HG03521 (cell line): ENCODE measurements at regions not wholly inside any gene's neighbourhood (a gene's known extent, or its start where the extent isn't known, plus 50 kb on each side); places are given as distances from the start of the nearest gene placed in this dataset.

ENCODE experiments used
- ATAC-seq: cut with Tn5 transposase; IDR thresholded peaks from one replicate; pipeline ENCODE4 v1.9.1; 2021; ENCODE audit warnings: mild to moderate bottlenecking, moderate library complexity; ENCODE audit not compliant: unreplicated experiment

- ATAC-seq, result no peak
These were observed 678.4 kb upstream of the ADAMTS5 start for GRCh38 chr21:27645285-27645684.

- no peak for ATAC-seq
These were observed 676.4 kb upstream of the ADAMTS5 start for GRCh38 chr21:27643326-27643725.

- no peak for ATAC-seq
These were observed 672.4 kb upstream of the ADAMTS5 start for GRCh38 chr21:27639286-27639685.

- ATAC-seq, result no peak
These were observed 669.8 kb upstream of the ADAMTS5 start for GRCh38 chr21:27636656-27637055.

- no peak for ATAC-seq
These were observed 666.7 kb upstream of the ADAMTS5 start for GRCh38 chr21:27633631-27634030.

GRCh38 chr21:27631471-27631870, 664.6 kb upstream of the ADAMTS5 start:
- ATAC-seq, result no peak

- no peak for ATAC-seq
These were observed 655.7 kb upstream of the ADAMTS5 start for GRCh38 chr21:27622631-27623030.

GRCh38 chr21:27614231-27614630, 647.3 kb upstream of the ADAMTS5 start:
- ATAC-seq, result no peak

- no peak for ATAC-seq
These were observed 639.5 kb upstream of the ADAMTS5 start for GRCh38 chr21:27606422-27606821.

GRCh38 chr21:27596196-27596595, 629.3 kb upstream of the ADAMTS5 start:
- ATAC-seq, result no peak

GRCh38 chr21:27595716-27596115, 628.8 kb upstream of the ADAMTS5 start:
- ATAC-seq, result no peak

GRCh38 chr21:27590271-27590670, 623.4 kb upstream of the ADAMTS5 start:
- ATAC-seq, result no peak

GRCh38 chr21:27589781-27590180, 622.9 kb upstream of the ADAMTS5 start:
- no peak for ATAC-seq

GRCh38 chr21:27586986-27587385, 620.1 kb upstream of the ADAMTS5 start:
- no peak for ATAC-seq

- no peak for ATAC-seq
These were observed 619.4 kb upstream of the ADAMTS5 start for GRCh38 chr21:27586326-27586725.

- no peak for ATAC-seq
These were observed 617.4 kb upstream of the ADAMTS5 start for GRCh38 chr21:27584256-27584655.

GRCh38 chr21:27582948-27583430, 616.1 kb upstream of the ADAMTS5 start:
- ATAC-seq, result no peak

GRCh38 chr21:27582246-27582947, 615.5 kb upstream of the ADAMTS5 start:
- ATAC-seq, result no peak

GRCh38 chr21:27581168-27581567, 614.3 kb upstream of the ADAMTS5 start:
- ATAC-seq, result no peak

- ATAC-seq, result no peak
These were observed 613.4 kb upstream of the ADAMTS5 start for GRCh38 chr21:27580276-27580675.

- no peak for ATAC-seq
These were observed 611.9 kb upstream of the ADAMTS5 start for GRCh38 chr21:27578741-27579265.

GRCh38 chr21:27572696-27573095, 605.8 kb upstream of the ADAMTS5 start:
- no peak for ATAC-seq

- no peak for ATAC-seq
These were observed 604.8 kb upstream of the ADAMTS5 start for GRCh38 chr21:27571706-27572105.
